IMR-90 (cell line): ENCODE measurements at regions not wholly inside any gene's neighbourhood (a gene's known extent, or its start where the extent isn't known, plus 50 kb on each side); places are given as distances from the start of the nearest gene placed in this dataset.

ENCODE experiments used
- ATAC-seq: fragments of 200-7000 bp; cut with Tn5 transposase; 2 replicates; pipeline ENCODE4 v1.9.1; 2020; ENCODE audit warnings: low read depth, mild to moderate bottlenecking, moderate library complexity
- BruUV-seq: library from RNA; stranded (reverse); fragments of 400-500 nt; replicated peaks from 2 replicates; lab custom pipeline; 2021; lab: Mats Ljungman, UMichigan
- CTCF ChIA-PET: fragments of 300-600 bp; formaldehyde crosslinking; extraction: SDS; loops from one replicate; lab custom pipeline; 2021; ENCODE audit warnings: antibody characterized with exemption; lab: Yijun Ruan, JAX
- POLR2A ChIA-PET: fragments of 300-600 bp; sonication (Branson Sonifier 250); formaldehyde crosslinking; loops from one replicate; lab custom pipeline; 2022; ENCODE audit warnings: antibody characterized with exemption; ENCODE audit not compliant: unreplicated experiment; lab: Charles Lee
- DNase-seq: peaks from one replicate; pipeline ENCODE4 v3.0.0; 2013
- H2AFZ ChIP-seq: replicated peaks from 2 replicates; pipeline ENCODE3; 2013; ENCODE audit warnings: low read length, mild to moderate bottlenecking; ENCODE audit not compliant: poor library complexity
- H2AK5ac ChIP-seq: 2 replicates; pipeline ENCODE4 v1.6.1; 2013; ENCODE audit warnings: low read depth, low read length, inconsistent platforms
- H2AK9ac ChIP-seq: replicated peaks from 2 replicates; pipeline ENCODE3; 2013; ENCODE audit warnings: mild to moderate bottlenecking, low read depth, low read length, moderate library complexity; ENCODE audit not compliant: poor library complexity
- H2BK120ac ChIP-seq: 2 replicates; pipeline ENCODE4 v1.6.1; 2013; ENCODE audit warnings: low read depth, low read length, inconsistent platforms
- H2BK15ac ChIP-seq: 3 replicates; pipeline ENCODE4 v1.6.1; 2013; ENCODE audit warnings: low read depth, low read length, inconsistent platforms
- H2BK20ac ChIP-seq: 2 replicates; pipeline ENCODE4 v1.6.1; 2013; ENCODE audit warnings: low read depth, mild to moderate bottlenecking, inconsistent platforms, low read length, moderate library complexity
- H2BK5ac ChIP-seq: 2 replicates; pipeline ENCODE4 v1.6.1; 2013; ENCODE audit warnings: mild to moderate bottlenecking, low read depth, low read length, inconsistent platforms; ENCODE audit not compliant: poor library complexity, severe bottlenecking
- H3K14ac ChIP-seq: replicated peaks from 2 replicates; pipeline ENCODE4 v1.6.1; 2013; ENCODE audit warnings: low read depth, low read length, inconsistent platforms
- H3K18ac ChIP-seq: 2 replicates; pipeline ENCODE4 v1.6.1; 2013; ENCODE audit warnings: low read depth, low read length, control low read depth
- H3K23ac ChIP-seq: 2 replicates; pipeline ENCODE4 v1.6.1; 2013; ENCODE audit warnings: low read depth, low read length, inconsistent platforms
- H3K27ac ChIP-seq: 2 replicates; pipeline ENCODE4 v1.5.1; 2013; ENCODE audit warnings: mild to moderate bottlenecking, control low read depth, low read length; ENCODE audit not compliant: insufficient read depth
- H3K27me3 ChIP-seq: 2 replicates; pipeline ENCODE4 v1.6.1; 2013; ENCODE audit warnings: low read length; ENCODE audit not compliant: control insufficient read depth, insufficient read depth
- H3K36me3 ChIP-seq: 2 replicates; pipeline ENCODE4 v1.6.1; 2013; ENCODE audit warnings: low read length, mixed read lengths; ENCODE audit not compliant: control insufficient read depth, insufficient read depth
- H3K4ac ChIP-seq: 2 replicates; pipeline ENCODE4 v1.6.1; 2013; ENCODE audit warnings: low read depth, low read length, inconsistent platforms
- H3K4me1 ChIP-seq: 2 replicates; pipeline ENCODE4 v1.6.1; 2013; ENCODE audit warnings: low read length, mixed read lengths; ENCODE audit not compliant: control insufficient read depth, insufficient read depth
- H3K4me2 ChIP-seq: 2 replicates; pipeline ENCODE4 v1.6.1; 2013; ENCODE audit warnings: low read depth, mild to moderate bottlenecking, control low read depth, low read length, moderate library complexity
- H3K4me3 ChIP-seq: 2 replicates; pipeline ENCODE4 v1.5.1; 2013; ENCODE audit warnings: low read depth, mild to moderate bottlenecking, control low read depth, low read length, moderate library complexity; ENCODE audit not compliant: insufficient read depth
- H3K56ac ChIP-seq: 2 replicates; pipeline ENCODE4 v1.6.1; 2013; ENCODE audit warnings: low read length, inconsistent platforms; ENCODE audit not compliant: insufficient read depth; ENCODE audit errors: extremely low read depth
- H3K79me1 ChIP-seq, 2 experiments: 2 replicates each; pipeline ENCODE4 v1.6.1; 2013; ENCODE audit warnings: low read length in 2 of 2, inconsistent platforms in 1 of 2, low read depth in 1 of 2
- H3K9ac ChIP-seq: 2 replicates; pipeline ENCODE4 v1.6.1; 2013; ENCODE audit warnings: low read depth, low read length, control low read depth
- H3K9me1 ChIP-seq: 2 replicates; pipeline ENCODE4 v1.6.1; 2013; ENCODE audit warnings: low read length, inconsistent platforms; ENCODE audit not compliant: insufficient read depth
- H3K9me3 ChIP-seq: 2 replicates; pipeline ENCODE4 v1.6.1; 2013; ENCODE audit warnings: low read length; ENCODE audit not compliant: control insufficient read depth, insufficient read depth
- H4K20me1 ChIP-seq: 2 replicates; pipeline ENCODE4 v1.6.1; 2013; ENCODE audit warnings: low read length, inconsistent platforms; ENCODE audit not compliant: insufficient read depth
- H4K5ac ChIP-seq: 2 replicates; pipeline ENCODE4 v1.6.1; 2013; ENCODE audit warnings: mild to moderate bottlenecking, low read depth, low read length, control low read depth
- H4K8ac ChIP-seq, 2 experiments: 2 replicates each; pipeline ENCODE4 v1.6.1; 2013; ENCODE audit warnings: low read depth in 2 of 2, low read length in 2 of 2, control low read depth in 1 of 2, inconsistent platforms in 1 of 2
- H4K91ac ChIP-seq: 2 replicates; pipeline ENCODE4 v1.6.1; 2013; ENCODE audit warnings: low read depth, low read length, inconsistent platforms; ENCODE audit not compliant: insufficient read depth
- BHLHE40 ChIP-seq: fragments of 150-350 bp; IDR thresholded peaks from 2 replicates; pipeline ENCODE4 v1.6.1; 2016; ENCODE audit warnings: mild to moderate bottlenecking, low read depth, low read length
- CEBPB ChIP-seq: IDR thresholded peaks from 2 replicates; pipeline ENCODE4 v1.6.1; 2012; ENCODE audit warnings: low read depth, low read length, improper control_type of control experiment
- ELK1 ChIP-seq: fragments of 150-350 bp; IDR thresholded peaks from 2 replicates; pipeline ENCODE4 v1.6.1; 2016; ENCODE audit warnings: low read depth, mild to moderate bottlenecking, low read length, moderate library complexity, borderline replicate concordance
- MAFK ChIP-seq: IDR thresholded peaks from 2 replicates; pipeline ENCODE4 v1.6.1; 2012; ENCODE audit warnings: low read depth, low read length, improper control_type of control experiment
- MAZ ChIP-seq: IDR thresholded peaks from 2 replicates; pipeline ENCODE4 v1.6.1; 2012; ENCODE audit warnings: low read depth, mild to moderate bottlenecking, low read length, improper control_type of control experiment, moderate library complexity, borderline replicate concordance
- MXI1 ChIP-seq: IDR thresholded peaks from 2 replicates; pipeline ENCODE4 v1.6.1; 2012; ENCODE audit warnings: low read depth, mild to moderate bottlenecking, low read length, moderate library complexity, borderline replicate concordance
- RCOR1 ChIP-seq: IDR thresholded peaks from 2 replicates; pipeline ENCODE4 v1.6.1; 2012; ENCODE audit warnings: mild to moderate bottlenecking, low read length, improper control_type of control experiment; ENCODE audit not compliant: insufficient replicate concordance
- SMC3 ChIP-seq: fragments of 150-350 bp; IDR thresholded peaks from 2 replicates; pipeline ENCODE4 v1.6.1; 2016; ENCODE audit warnings: low read depth, mild to moderate bottlenecking, antibody characterized with exemption, low read length, moderate library complexity
- USF2 ChIP-seq: fragments of 150-350 bp; IDR thresholded peaks from 2 replicates; pipeline ENCODE4 v1.6.1; 2017; ENCODE audit warnings: mild to moderate bottlenecking, antibody characterized with exemption, low read length, low read depth
- WGBS, 2 experiments: methylation state at CpG; one replicate each; pipeline versions ENCODE4 v1.1.5 to v1.1.7; 2013; ENCODE audit warnings: missing lambda C conversion rate in 2 of 2; ENCODE audit not compliant: insufficient read length in 1 of 2; ENCODE audit errors: extremely low coverage in 2 of 2; 5-methylcytosine and 5-hydroxymethylcytosine counted together
- dilution Hi-C: fragments of 300-500 bp; cut with HindIII; formaldehyde crosslinking; loops from one replicate; pipeline ENCODE4 v1.14.3; 2018; ENCODE audit warnings: low sequenced_read_pairs; ENCODE audit not compliant: unreplicated experiment
- in situ Hi-C: fragments of 300-500 bp; cut with MboI; formaldehyde crosslinking; loops from 3 replicates; pipeline ENCODE4 v1.14.3; 2019; ENCODE audit warnings: low sequenced_read_pairs, inconsistent platforms, mixed read lengths
- intact Hi-C: fragments of 100-400 bp; cut with micrococcal nuclease; formaldehyde crosslinking; loops from 2 replicates; pipeline ENCODE4 v1.10.0; 2022

DNA sequence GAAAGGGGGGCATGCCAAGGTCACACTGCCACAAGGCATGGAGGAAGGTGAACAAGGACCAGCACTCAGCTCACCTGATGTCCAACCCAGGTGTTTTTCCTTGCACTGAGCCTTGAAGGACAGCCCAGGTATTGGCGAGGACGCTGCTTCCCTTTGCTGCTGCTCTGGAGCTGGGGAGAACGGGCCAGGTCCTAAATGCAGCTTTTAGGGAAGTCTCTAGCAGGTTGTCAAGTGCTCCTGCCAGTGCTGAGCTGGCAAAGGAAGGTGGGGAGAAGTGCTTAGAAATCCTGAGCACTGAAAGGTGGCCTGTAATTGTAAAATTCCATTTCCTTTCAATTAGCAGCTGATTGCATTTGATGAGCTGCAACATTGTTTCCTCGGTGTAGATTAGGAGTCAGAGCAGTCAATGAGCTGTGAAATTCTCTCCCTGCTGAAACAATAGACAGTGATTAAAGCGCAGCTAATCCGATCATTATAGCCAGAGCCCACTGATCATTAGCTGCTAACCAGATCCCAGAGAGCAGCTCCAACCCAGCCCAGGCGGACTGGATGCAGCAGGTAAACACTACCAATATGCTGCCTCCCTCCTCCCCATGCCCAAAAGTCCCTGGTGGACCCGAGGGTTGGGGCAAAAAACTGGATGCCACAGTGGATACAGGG lies 507.6 kb downstream of the INSC start:
- Histone ChIP-seq H2BK5ac (no peak overlapping the region), H3K27ac (no peak overlapping the region), H3K23ac (no peak overlapping the region), H3K4me3 (no peak overlapping the region), H2AK5ac (no peak overlapping the region), H3K56ac (no peak overlapping the region), H3K4me1 (peaks cover 2% of the 10 kb centered on the region), H4K5ac (no peak overlapping the region), H2BK20ac (no peak overlapping the region), H4K91ac (no peak overlapping the region), H3K27me3 (peaks cover 30% of the 10 kb centered on the region), H4K20me1 (no peaks in the 10 kb centered on the region), H3K79me1 (no peaks in the 10 kb centered on the region), H2BK15ac (no peak overlapping the region), H3K9ac (no peak overlapping the region), H3K9me1 (no peaks in the 10 kb centered on the region), H3K9me3 (no peaks in the 10 kb centered on the region), H4K8ac (no peak overlapping the region), H3K18ac (no peak overlapping the region), H2AK9ac (no peak overlapping the region), H3K14ac (no peak overlapping the region), H3K36me3 (no peaks in the 10 kb centered on the region), H2BK120ac (no peak overlapping the region), H2AFZ (no peak overlapping the region), H3K4me2 (no peak overlapping the region), H3K4ac (no peak overlapping the region)
- ChIA-PET POLR2A (no interaction called here), CTCF (interaction anchor here (0.7 to 0.9 kb wide), 2 partner anchors 10 to 11 kb away, joined by 3 read pairs; no protein-coding TSS in a partner anchor)
- ATAC-seq, result no peak
- no TSS peak for BruUV-seq
- intact Hi-C loops, result loop anchor here (10.0 kb wide), 1 partner anchor 198 kb away; no protein-coding TSS in a partner anchor
- no peak for DNase-seq
- WGBS, 2 experiments, result no CpG with 5 or more reads among the region's 8 CpGs
- TF ChIP-seq BHLHE40, result no peak
- TF ChIP-seq MAZ, result no peak
- no peak for TF ChIP-seq MXI1
- TF ChIP-seq RCOR1, result no peak
- TF ChIP-seq ELK1, result no peak
- TF ChIP-seq MAFK, result no peak
- TF ChIP-seq CEBPB, result no peak
- no peak for TF ChIP-seq SMC3
- TF ChIP-seq USF2, result no peak
- dilution Hi-C loops, result no loop called here
- in situ Hi-C loops, result no loop called here
